Hepatocyte (in vitro differentiated cells): ENCODE measurements at regions not wholly inside any gene's neighbourhood (a gene's known extent, or its start where the extent isn't known, plus 50 kb on each side); places are given as distances from the start of the nearest gene placed in this dataset.

Experiments used
- EZH2 ChIP-seq: fragments of 200-600 bp; sonication (generic); IDR thresholded peaks from 2 replicates; pipeline ENCODE4 v1.6.1; 2016; ENCODE audit warnings: antibody characterized with exemption, mild to moderate bottlenecking, borderline replicate concordance
- TF ChIP-seq, protein P1 (sequence below): fragments of 200-600 bp; sonication (generic); IDR thresholded peaks from 2 replicates; pipeline ENCODE4 v1.5.1; 2016; ENCODE audit warnings: antibody characterized with exemption, mild to moderate bottlenecking; ENCODE audit not compliant: poor library complexity

DNA sequence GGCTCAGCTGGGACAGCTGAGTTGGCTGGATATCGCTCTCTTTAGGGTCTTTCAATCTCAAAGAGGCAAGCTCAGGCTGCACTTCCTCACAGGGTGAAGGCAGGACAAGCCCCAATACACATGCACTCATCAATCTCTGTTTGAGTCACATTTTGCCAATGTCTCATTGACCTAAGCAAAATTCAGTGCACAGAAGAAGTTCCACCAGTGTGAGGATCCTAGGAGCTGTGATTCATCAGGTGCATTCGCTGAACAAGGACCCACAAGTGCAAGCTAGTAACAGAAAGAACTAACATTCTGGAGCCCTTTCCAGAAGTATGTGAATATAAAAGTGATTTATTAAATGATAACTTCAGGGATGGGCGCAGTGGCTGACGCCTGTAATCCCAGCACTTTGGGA is 477.2 kb downstream of the GPAM start:
- TF ChIP-seq, protein P1, sequence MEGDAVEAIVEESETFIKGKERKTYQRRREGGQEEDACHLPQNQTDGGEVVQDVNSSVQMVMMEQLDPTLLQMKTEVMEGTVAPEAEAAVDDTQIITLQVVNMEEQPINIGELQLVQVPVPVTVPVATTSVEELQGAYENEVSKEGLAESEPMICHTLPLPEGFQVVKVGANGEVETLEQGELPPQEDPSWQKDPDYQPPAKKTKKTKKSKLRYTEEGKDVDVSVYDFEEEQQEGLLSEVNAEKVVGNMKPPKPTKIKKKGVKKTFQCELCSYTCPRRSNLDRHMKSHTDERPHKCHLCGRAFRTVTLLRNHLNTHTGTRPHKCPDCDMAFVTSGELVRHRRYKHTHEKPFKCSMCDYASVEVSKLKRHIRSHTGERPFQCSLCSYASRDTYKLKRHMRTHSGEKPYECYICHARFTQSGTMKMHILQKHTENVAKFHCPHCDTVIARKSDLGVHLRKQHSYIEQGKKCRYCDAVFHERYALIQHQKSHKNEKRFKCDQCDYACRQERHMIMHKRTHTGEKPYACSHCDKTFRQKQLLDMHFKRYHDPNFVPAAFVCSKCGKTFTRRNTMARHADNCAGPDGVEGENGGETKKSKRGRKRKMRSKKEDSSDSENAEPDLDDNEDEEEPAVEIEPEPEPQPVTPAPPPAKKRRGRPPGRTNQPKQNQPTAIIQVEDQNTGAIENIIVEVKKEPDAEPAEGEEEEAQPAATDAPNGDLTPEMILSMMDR: no peak
- TF ChIP-seq EZH2: no peak
